Cardiac muscle cell (in vitro differentiated cells and primary cell): ENCODE measurements at regions not wholly inside any gene's neighbourhood (a gene's known extent, or its start where the extent isn't known, plus 50 kb on each side); places are given as distances from the start of the nearest gene placed in this dataset.

ENCODE experiments used
- DNase-seq, 2 donors: peaks; one replicate each; pipeline versions ENCODE4 v3.0.0 to v3.0.0-alpha.2; 2010 to 2017; ENCODE audit warnings: low read depth in 1 of 2, low spot score in 1 of 2
- H3K27ac ChIP-seq: fragments of 200-600 bp; sonication (generic); 2 replicates; pipeline ENCODE4 v1.5.1; 2016
- H3K27me3 ChIP-seq: fragments of 200-600 bp; sonication (generic); 2 replicates; pipeline ENCODE4 v1.6.0; 2016; ENCODE audit warnings: control low read depth
- H3K36me3 ChIP-seq: fragments of 200-600 bp; sonication (generic); 2 replicates; pipeline ENCODE4 v1.5.1; 2016; ENCODE audit warnings: control low read depth
- H3K4me1 ChIP-seq: fragments of 200-600 bp; sonication (generic); 2 replicates; pipeline ENCODE4 v1.8.1; 2017; ENCODE audit warnings: low read depth, mild to moderate bottlenecking, mixed run types
- H3K4me3 ChIP-seq: fragments of 200-600 bp; sonication (generic); 2 replicates; pipeline ENCODE4 v1.5.1; 2016; ENCODE audit warnings: mild to moderate bottlenecking
- H3K9me3 ChIP-seq: fragments of 200-600 bp; sonication (generic); 2 replicates; pipeline ENCODE4 v1.5.1; 2017; ENCODE audit warnings: low read depth, mild to moderate bottlenecking, control low read depth
- CTCF ChIP-seq: IDR thresholded peaks from 2 replicates; pipeline ENCODE4 v1.5.1; 2012; ENCODE audit warnings: low read depth, mild to moderate bottlenecking, low read length

- Histone ChIP-seq H3K4me3 (no peak overlapping the region), H3K27ac (no peak overlapping the region), H3K9me3 (no peaks in the 10 kb centered on the region), H3K4me1 (no peaks in the 10 kb centered on the region), H3K36me3 (no peaks in the 10 kb centered on the region), H3K27me3 (peaks cover 13% of the 10 kb centered on the region)
- no peak for DNase-seq
- TF ChIP-seq CTCF, result no peak
Observed at GRCh38 chr10:4775808-4776207, 50.2 kb upstream of the AKR1E2 start.

GRCh38 chr10:4772202-4772570 is 53.8 kb upstream of the AKR1E2 start:
- no peak for DNase-seq
- Histone ChIP-seq H3K4me1 (no peaks in the 10 kb centered on the region), H3K27ac (no peak overlapping the region), H3K36me3 (no peaks in the 10 kb centered on the region), H3K9me3 (no peaks in the 10 kb centered on the region), H3K27me3 (peaks cover 13% of the 10 kb centered on the region), H3K4me3 (no peak overlapping the region)
- no peak for TF ChIP-seq CTCF

GRCh38 chr10:4771554-4772201 is 54.3 kb upstream of the AKR1E2 start:
- peak in 1 of 2 donors; percentile 9 for DNase-seq
- TF ChIP-seq CTCF, result no peak
- Histone ChIP-seq H3K36me3 (no peaks in the 10 kb centered on the region), H3K4me3 (no peak overlapping the region), H3K4me1 (peaks cover 1% of the 10 kb centered on the region), H3K27ac (no peak overlapping the region), H3K27me3 (peaks cover 13% of the 10 kb centered on the region), H3K9me3 (no peaks in the 10 kb centered on the region)

- DNase-seq, result peak; percentile 13 to 85
- peak; percentile 34 for TF ChIP-seq CTCF
- no peaks in the 10 kb centered on the region for H3K36me3 ChIP-seq
- H3K27me3 ChIP-seq, result peaks cover 13% of the 10 kb centered on the region
- peaks cover 8% of the 10 kb centered on the region for H3K4me1 ChIP-seq
- no peak overlapping the region for H3K27ac ChIP-seq
- no peak overlapping the region for H3K4me3 ChIP-seq
- no peaks in the 10 kb centered on the region for H3K9me3 ChIP-seq
Observed at GRCh38 chr10:4770801-4771553, 55.0 kb upstream of the AKR1E2 start.

GRCh38 chr10:4768416-4768815 is 57.6 kb upstream of the AKR1E2 start:
- H3K9me3 ChIP-seq, result no peaks in the 10 kb centered on the region
- H3K4me3 ChIP-seq, result no peak overlapping the region
- no peak for TF ChIP-seq CTCF
- no peaks in the 10 kb centered on the region for H3K36me3 ChIP-seq
- no peak overlapping the region for H3K27ac ChIP-seq
- H3K27me3 ChIP-seq, result peaks cover 12% of the 10 kb centered on the region
- peaks cover 8% of the 10 kb centered on the region for H3K4me1 ChIP-seq
- DNase-seq, result no peak
